H9 (cell line): ENCODE measurements at regions not wholly inside any gene's neighbourhood (a gene's known extent, or its start where the extent isn't known, plus 50 kb on each side); places are given as distances from the start of the nearest gene placed in this dataset.

Experiments
- DNase-seq: peaks from one replicate; pipeline ENCODE4 v3.0.0-alpha.2; 2017
- H2AFZ ChIP-seq: one replicate; pipeline ENCODE4 v1.6.1; 2013; ENCODE audit warnings: mild to moderate bottlenecking, low read length, control low read depth, moderate library complexity
- H2AK5ac ChIP-seq: 2 replicates; pipeline ENCODE4 v1.6.1; 2013; ENCODE audit warnings: low read length, control low read depth, mixed read lengths; ENCODE audit not compliant: insufficient read length
- H2BK120ac ChIP-seq: one replicate; pipeline ENCODE4 v1.6.1; 2013; ENCODE audit warnings: low read depth, mild to moderate bottlenecking, low read length, control low read depth, inconsistent platforms; ENCODE audit not compliant: poor library complexity, severe bottlenecking
- H2BK12ac ChIP-seq: 2 replicates; pipeline ENCODE4 v1.6.1; 2013; ENCODE audit warnings: low read length, control low read depth, mixed read lengths, low read depth; ENCODE audit not compliant: insufficient read length
- H2BK15ac ChIP-seq: 2 replicates; pipeline ENCODE4 v1.6.1; 2013; ENCODE audit warnings: low read depth, low read length, control low read depth
- H2BK20ac ChIP-seq: one replicate; pipeline ENCODE4 v1.6.1; 2013; ENCODE audit warnings: low read depth, mild to moderate bottlenecking, low read length, control low read depth, inconsistent platforms; ENCODE audit not compliant: poor library complexity, severe bottlenecking
- H2BK5ac ChIP-seq: 2 replicates; pipeline ENCODE4 v1.6.1; 2013; ENCODE audit warnings: low read length, control low read depth, mixed read lengths; ENCODE audit not compliant: insufficient read length
- H3K14ac ChIP-seq: 2 replicates; pipeline ENCODE4 v1.6.1; 2013; ENCODE audit warnings: low read length, control low read depth; ENCODE audit not compliant: insufficient read depth
- H3K18ac ChIP-seq: 2 replicates; pipeline ENCODE4 v1.6.1; 2013; ENCODE audit warnings: low read depth, mild to moderate bottlenecking, mixed read lengths, low read length, control low read depth; ENCODE audit not compliant: insufficient read length
- H3K23ac ChIP-seq: 2 replicates; pipeline ENCODE4 v1.6.1; 2013; ENCODE audit warnings: low read length, control low read depth, mixed read lengths, low read depth; ENCODE audit not compliant: insufficient read length
- H3K23me2 ChIP-seq: 2 replicates; pipeline ENCODE4 v1.6.1; 2013; ENCODE audit warnings: low read depth, mild to moderate bottlenecking, mixed read lengths, low read length, control low read depth; ENCODE audit not compliant: insufficient read length, poor library complexity, severe bottlenecking
- H3K27ac ChIP-seq: 2 replicates; pipeline ENCODE4 v1.5.1; 2013; ENCODE audit warnings: low read length, control low read depth, mixed read lengths, low read depth; ENCODE audit not compliant: insufficient read length
- H3K27me3 ChIP-seq: 2 replicates; pipeline ENCODE4 v1.6.1; 2013; ENCODE audit warnings: low read length, control low read depth, inconsistent platforms; ENCODE audit not compliant: insufficient read depth
- H3K4ac ChIP-seq: 2 replicates; pipeline ENCODE4 v1.6.1; 2013; ENCODE audit warnings: low read depth, mild to moderate bottlenecking, control low read depth, inconsistent platforms, low read length, moderate library complexity
- H3K4me1 ChIP-seq: 2 replicates; pipeline ENCODE4 v1.6.1; 2013; ENCODE audit warnings: low read length, control low read depth, inconsistent platforms; ENCODE audit not compliant: insufficient read depth
- H3K4me2 ChIP-seq: 2 replicates; pipeline ENCODE4 v1.6.1; 2013; ENCODE audit warnings: low read length, control low read depth, mixed read lengths; ENCODE audit not compliant: insufficient read length, insufficient read depth
- H3K56ac ChIP-seq: 2 replicates; pipeline ENCODE4 v1.6.1; 2013; ENCODE audit warnings: low read depth, mild to moderate bottlenecking, mixed read lengths, low read length, control low read depth; ENCODE audit not compliant: insufficient read length
- H3K79me1 ChIP-seq: 2 replicates; pipeline ENCODE4 v1.6.1; 2013; ENCODE audit warnings: low read depth, mild to moderate bottlenecking, moderate library complexity, low read length, control low read depth, inconsistent platforms; ENCODE audit not compliant: insufficient read depth, poor library complexity, severe bottlenecking
- H3K79me2 ChIP-seq: 2 replicates; pipeline ENCODE4 v1.6.1; 2013; ENCODE audit warnings: low read length, control low read depth, inconsistent platforms; ENCODE audit not compliant: insufficient read depth
- H3K9ac ChIP-seq: 2 replicates; pipeline ENCODE4 v1.6.1; 2013; ENCODE audit warnings: low read length, control low read depth, mixed read lengths; ENCODE audit not compliant: insufficient read length; ENCODE audit errors: extremely low read depth
- H3K9me3 ChIP-seq: one replicate; pipeline ENCODE4 v1.6.1; 2013; ENCODE audit warnings: low read depth, low read length, inconsistent platforms; ENCODE audit not compliant: control insufficient read depth
- H3T11ph ChIP-seq: one replicate; pipeline ENCODE4 v1.6.1; 2013; ENCODE audit warnings: mild to moderate bottlenecking, low read length, control low read depth, inconsistent platforms
- H4K20me1 ChIP-seq: one replicate; pipeline ENCODE4 v1.6.1; 2013; ENCODE audit not compliant: control insufficient read depth, insufficient read length, insufficient read depth
- H4K5ac ChIP-seq: 2 replicates; pipeline ENCODE4 v1.6.1; 2013; ENCODE audit warnings: low read depth, mild to moderate bottlenecking, mixed read lengths, low read length, control low read depth; ENCODE audit not compliant: insufficient read length
- H4K8ac ChIP-seq: replicated peaks from 2 replicates; pipeline ENCODE4 v1.6.1; 2013; ENCODE audit warnings: low read length, control low read depth, mixed read lengths, low read depth; ENCODE audit not compliant: insufficient read length
- H4K91ac ChIP-seq: 2 replicates; pipeline ENCODE4 v1.6.1; 2013; ENCODE audit warnings: low read depth, mild to moderate bottlenecking, moderate library complexity, mixed read lengths, low read length, control low read depth; ENCODE audit not compliant: insufficient read length
- H3K27ac Mint-ChIP-seq, 3 experiments: 2 replicates in 2 of 3; 3 replicates in 1 of 3; pipeline ENCODE4 v1.8.0; 2020 to 2021; ENCODE audit warnings: mixed read lengths in 3 of 3, mild to moderate bottlenecking in 1 of 3, moderate library complexity in 1 of 3
- H3K27me3 Mint-ChIP-seq: 2 replicates; pipeline ENCODE4 v1.8.0; 2021; ENCODE audit warnings: low read depth, mild to moderate bottlenecking, moderate library complexity, mixed read lengths
- H3K36me3 Mint-ChIP-seq, 3 experiments: 2 replicates in 2 of 3; 3 replicates in 1 of 3; pipeline ENCODE4 v1.8.0; 2020 to 2021; ENCODE audit warnings: low read depth in 3 of 3, mixed read lengths in 3 of 3; ENCODE audit not compliant: insufficient read depth in 1 of 3
- H3K4me1 Mint-ChIP-seq, 2 experiments: 2 replicates each; pipeline ENCODE4 v1.8.0; 2020; ENCODE audit warnings: mixed read lengths in 2 of 2
- H3K4me3 Mint-ChIP-seq, 2 experiments: 2 replicates in 1 of 2; 3 replicates in 1 of 2; pipeline ENCODE4 v1.8.0; 2020 to 2021; ENCODE audit warnings: mild to moderate bottlenecking in 2 of 2, mixed read lengths in 2 of 2, moderate library complexity in 1 of 2
- H3K9me3 Mint-ChIP-seq, 2 experiments: 2 replicates in 1 of 2; 3 replicates in 1 of 2; pipeline ENCODE4 v1.8.0; 2020; ENCODE audit warnings: mild to moderate bottlenecking in 2 of 2, mixed read lengths in 2 of 2, moderate library complexity in 1 of 2
- CTCF ChIP-seq: fragments of 200-600 bp; sonication (generic); conservative IDR thresholded peaks from 3 replicates; pipeline ENCODE4 v1.8.0; 2021; ENCODE audit warnings: antibody characterized with exemption, mild to moderate bottlenecking
- WGBS: extraction: QIAGEN DNeasy Blood & Tissue Kit; methylation state at CpG from one replicate; pipeline ENCODE4 v1.1.7; 2013; ENCODE audit warnings: missing lambda C conversion rate, low lambda C conversion rate, mixed read lengths; ENCODE audit not compliant: insufficient read length; ENCODE audit errors: extremely low coverage; 5-methylcytosine and 5-hydroxymethylcytosine counted together

- Histone ChIP-seq H2BK15ac (no peak overlapping the region), H3K79me2 (no peaks in the 10 kb centered on the region), H3K23ac (no peak overlapping the region), H3K18ac (no peak overlapping the region), H2BK20ac (no peak overlapping the region), H4K8ac (no peak overlapping the region), H3K56ac (no peak overlapping the region), H3K14ac (no peak overlapping the region), H3K4ac (no peak overlapping the region), H3K23me2 (no peaks in the 10 kb centered on the region), H3K9ac (no peak overlapping the region), H4K5ac (no peak overlapping the region), H2AFZ (no peak overlapping the region), H3K9me3 (no peaks in the 10 kb centered on the region), H2BK120ac (no peak overlapping the region), H4K91ac (no peak overlapping the region), H3K27me3 (no peaks in the 10 kb centered on the region), H3K27ac (no peak overlapping the region), H4K20me1 (no peaks in the 10 kb centered on the region), H3K79me1 (no peaks in the 10 kb centered on the region), H2AK5ac (no peak overlapping the region), H3K4me2 (no peak overlapping the region), H3K4me1 (no peaks in the 10 kb centered on the region), H3T11ph (no peak overlapping the region), H2BK12ac (no peak overlapping the region), H2BK5ac (no peak overlapping the region)
- H3K36me3 Mint-ChIP-seq: no peaks in the 10 kb centered on the region
- TF ChIP-seq CTCF: no peak
- WGBS: no CpG with 5 or more reads among the region's 2 CpGs
- no peak for DNase-seq
- no peaks in the 10 kb centered on the region for H3K27me3 Mint-ChIP-seq
- H3K9me3 Mint-ChIP-seq: no peaks in the 10 kb centered on the region
- H3K27ac Mint-ChIP-seq: no peak overlapping the region
- no peak overlapping the region for H3K4me3 Mint-ChIP-seq
- no peaks in the 10 kb centered on the region for H3K4me1 Mint-ChIP-seq
These were observed 193.5 kb downstream of the C3orf38 start for GRCh38 chr3:88343264-88343663.
